ENCODE measurements at regions not wholly inside any gene's neighbourhood (a gene's known extent, or its start where the extent isn't known, plus 50 kb on each side); places are given as distances from the start of the nearest gene placed in this dataset.

- no peaks in the 10 kb centered on the region for H3K27me3 ChIP-seq (ENCODE audit: insufficient read depth, low read length, poor library complexity)
- H3K9ac ChIP-seq (ENCODE audit: low read depth, low read length) = no peak overlapping the region
- H3K27ac ChIP-seq (ENCODE audit: low read length) = no peak overlapping the region
- no peak overlapping the region for H2AFZ ChIP-seq (ENCODE audit: low read depth, low read length)
- no peaks in the 10 kb centered on the region for H3K36me3 ChIP-seq (ENCODE audit: insufficient read depth, low read length)
- no peak overlapping the region for H3K4me3 ChIP-seq (ENCODE audit: low read depth in 1 of 2, low read length in 2 of 2)
- no peak overlapping the region for H3K4me2 ChIP-seq (ENCODE audit: insufficient read depth, low read length)
- no peaks in the 10 kb centered on the region for H4K20me1 ChIP-seq (ENCODE audit: insufficient read depth, low read length)
- DNase-seq (no peak), ATAC-seq (ENCODE audit: insufficient read depth, low read depth) (no peak)
- no peaks in the 10 kb centered on the region for H3K4me1 ChIP-seq (ENCODE audit: insufficient read depth, low read length)
- H3K9me3 ChIP-seq (ENCODE audit: insufficient read depth, low read length, severe bottlenecking) = no peaks in the 10 kb centered on the region
- no peaks in the 10 kb centered on the region for H3K79me2 ChIP-seq (ENCODE audit: insufficient read depth, low read length)
- TF ChIP-seq CTCF (IDR thresholded peaks at IDR 0.05; ENCODE audit: borderline replicate concordance, extremely low read depth, low read length, poor library complexity, severe bottlenecking) (no peak), EZH2 (IDR thresholded peaks at IDR 0.05; ENCODE audit: borderline replicate concordance, low read depth, low read length, severe bottlenecking) (no peak)
These were observed 1275.4 kb upstream of the CDH18 start for GRCh38 chr5:21263361-21263760.

GRCh38 chr5:21254161-21254560, 1266.2 kb upstream of the CDH18 start:
- ATAC-seq (ENCODE audit: insufficient read depth, low read depth) (no peak), DNase-seq (no peak)
- no peak overlapping the region for H2AFZ ChIP-seq (ENCODE audit: low read depth, low read length)
- H3K9ac ChIP-seq (ENCODE audit: low read depth, low read length) = no peak overlapping the region
- H3K4me1 ChIP-seq (ENCODE audit: insufficient read depth, low read length) = no peaks in the 10 kb centered on the region
- no peaks in the 10 kb centered on the region for H3K27me3 ChIP-seq (ENCODE audit: insufficient read depth, low read length, poor library complexity)
- no peaks in the 10 kb centered on the region for H4K20me1 ChIP-seq (ENCODE audit: insufficient read depth, low read length)
- H3K36me3 ChIP-seq (ENCODE audit: insufficient read depth, low read length) = no peaks in the 10 kb centered on the region
- H3K4me3 ChIP-seq (ENCODE audit: low read depth in 1 of 2, low read length in 2 of 2) = no peak overlapping the region
- TF ChIP-seq EZH2 (IDR thresholded peaks at IDR 0.05; ENCODE audit: borderline replicate concordance, low read depth, low read length, severe bottlenecking) (no peak), CTCF (IDR thresholded peaks at IDR 0.05; ENCODE audit: borderline replicate concordance, extremely low read depth, low read length, poor library complexity, severe bottlenecking) (no peak)
- no peak overlapping the region for H3K27ac ChIP-seq (ENCODE audit: low read length)
- H3K4me2 ChIP-seq (ENCODE audit: insufficient read depth, low read length) = no peak overlapping the region
- H3K79me2 ChIP-seq (ENCODE audit: insufficient read depth, low read length) = no peaks in the 10 kb centered on the region
- no peaks in the 10 kb centered on the region for H3K9me3 ChIP-seq (ENCODE audit: insufficient read depth, low read length, severe bottlenecking)

GRCh38 chr5:21244982-21245381, 1257.0 kb upstream of the CDH18 start:
- Histone ChIP-seq H3K4me1 (ENCODE audit: insufficient read depth, low read length) (no peaks in the 10 kb centered on the region), H3K27me3 (ENCODE audit: insufficient read depth, low read length, poor library complexity) (no peaks in the 10 kb centered on the region), H3K36me3 (ENCODE audit: insufficient read depth, low read length) (no peaks in the 10 kb centered on the region), H3K79me2 (ENCODE audit: insufficient read depth, low read length) (no peaks in the 10 kb centered on the region), H3K9me3 (ENCODE audit: insufficient read depth, low read length, severe bottlenecking) (no peaks in the 10 kb centered on the region), H4K20me1 (ENCODE audit: insufficient read depth, low read length) (no peaks in the 10 kb centered on the region), H3K27ac (ENCODE audit: low read length) (no peak overlapping the region), H3K9ac (ENCODE audit: low read depth, low read length) (no peak overlapping the region), H3K4me2 (ENCODE audit: insufficient read depth, low read length) (no peak overlapping the region), H2AFZ (ENCODE audit: low read depth, low read length) (no peak overlapping the region), H3K4me3 (ENCODE audit: low read depth in 1 of 2, low read length in 2 of 2) (no peak overlapping the region)
- TF ChIP-seq EZH2 (IDR thresholded peaks at IDR 0.05; ENCODE audit: borderline replicate concordance, low read depth, low read length, severe bottlenecking) = no peak
- no peak for TF ChIP-seq CTCF (IDR thresholded peaks at IDR 0.05; ENCODE audit: borderline replicate concordance, extremely low read depth, low read length, poor library complexity, severe bottlenecking)
- no peak for DNase-seq
- ATAC-seq (ENCODE audit: insufficient read depth, low read depth) = no peak

GRCh38 chr5:21238786-21239185, 1250.8 kb upstream of the CDH18 start:
- H3K4me1 ChIP-seq (ENCODE audit: insufficient read depth, low read length) = no peaks in the 10 kb centered on the region
- DNase-seq = no peak
- H3K9me3 ChIP-seq (ENCODE audit: insufficient read depth, low read length, severe bottlenecking) = no peaks in the 10 kb centered on the region
- H3K79me2 ChIP-seq (ENCODE audit: insufficient read depth, low read length) = no peaks in the 10 kb centered on the region
- H2AFZ ChIP-seq (ENCODE audit: low read depth, low read length) = no peak overlapping the region
- no peak for ATAC-seq (ENCODE audit: insufficient read depth, low read depth)
- no peak overlapping the region for H3K4me3 ChIP-seq (ENCODE audit: low read depth in 1 of 2, low read length in 2 of 2)
- H3K27me3 ChIP-seq (ENCODE audit: insufficient read depth, low read length, poor library complexity) = no peaks in the 10 kb centered on the region
- no peak overlapping the region for H3K4me2 ChIP-seq (ENCODE audit: insufficient read depth, low read length)
- H3K9ac ChIP-seq (ENCODE audit: low read depth, low read length) = no peak overlapping the region
- H4K20me1 ChIP-seq (ENCODE audit: insufficient read depth, low read length) = no peaks in the 10 kb centered on the region
- no peak for TF ChIP-seq EZH2 (IDR thresholded peaks at IDR 0.05; ENCODE audit: borderline replicate concordance, low read depth, low read length, severe bottlenecking)
- no peak for TF ChIP-seq CTCF (IDR thresholded peaks at IDR 0.05; ENCODE audit: borderline replicate concordance, extremely low read depth, low read length, poor library complexity, severe bottlenecking)
- no peak overlapping the region for H3K27ac ChIP-seq (ENCODE audit: low read length)
- no peaks in the 10 kb centered on the region for H3K36me3 ChIP-seq (ENCODE audit: insufficient read depth, low read length)

All from DND-41 (cell line).